GM11168 (cell line): ENCODE measurements at regions not wholly inside any gene's neighbourhood (a gene's known extent, or its start where the extent isn't known, plus 50 kb on each side); places are given as distances from the start of the nearest gene placed in this dataset.

ENCODE experiments used
- in situ Hi-C: fragments of 300-500 bp; cut with MboI; formaldehyde crosslinking; loops from one replicate; pipeline ENCODE4 v1.12.0; 2022; ENCODE audit warnings: low sequenced_read_pairs; ENCODE audit not compliant: unreplicated experiment

DNA sequence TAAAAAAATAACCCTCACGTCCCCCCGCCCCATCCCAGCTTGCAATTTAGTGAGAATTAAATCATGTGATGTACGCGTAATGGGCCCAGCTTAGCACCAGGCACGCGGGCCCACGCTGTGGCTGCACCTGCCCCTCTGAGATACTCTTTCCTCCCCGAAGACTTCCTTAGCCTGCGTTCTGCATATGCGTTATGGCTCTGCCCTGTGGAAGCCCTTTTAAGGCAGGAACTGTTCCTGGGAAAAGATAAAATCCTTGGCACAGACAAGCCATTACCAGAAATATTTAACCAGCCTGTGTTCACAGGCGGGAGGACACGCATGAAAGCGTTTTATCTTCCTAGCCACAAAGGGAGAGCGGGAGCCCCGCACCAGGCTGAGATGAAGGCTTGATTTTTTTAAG, 311.0 kb downstream of the LRFN2 start:
- in situ Hi-C loops = no loop called here

DNA sequence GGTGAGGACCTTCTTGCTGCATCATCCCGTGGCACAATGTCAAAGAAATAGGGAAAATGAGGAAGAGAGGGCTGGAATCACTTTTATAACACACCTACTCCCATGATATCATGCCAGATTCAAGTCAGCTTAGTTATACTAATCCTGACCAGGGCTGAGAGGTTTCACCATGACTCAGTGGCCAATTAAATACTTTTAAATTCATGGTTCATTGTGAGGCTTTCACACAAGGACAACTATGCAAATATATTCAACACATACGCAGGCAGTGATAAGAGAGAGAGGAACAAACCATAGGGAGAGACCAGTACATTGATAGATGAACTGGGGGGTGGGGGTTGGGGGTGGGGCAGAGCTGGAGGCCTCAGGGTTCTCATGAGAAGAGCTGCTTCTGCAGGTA, 313.1 kb downstream of the LRFN2 start:
- in situ Hi-C loops = no loop called here

DNA sequence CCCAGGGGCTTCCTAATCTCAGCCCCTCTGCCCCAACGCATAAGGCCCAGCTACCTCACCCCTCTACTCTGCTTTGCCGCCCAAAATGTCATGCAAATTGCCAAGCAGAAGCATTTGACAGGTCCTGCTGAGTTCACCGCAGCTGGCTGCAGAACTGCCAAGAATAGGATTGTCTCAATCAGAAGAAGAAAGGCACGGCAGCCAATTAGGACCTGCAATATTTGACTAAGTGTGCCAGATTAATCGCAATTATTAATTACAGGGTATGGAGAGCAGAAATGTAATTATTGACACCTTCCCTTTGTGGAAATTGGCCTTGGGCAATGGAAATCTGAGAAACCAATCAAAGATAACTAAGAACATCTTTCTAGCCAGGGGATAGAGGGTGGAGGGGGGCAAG, 318.6 kb downstream of the LRFN2 start:
- in situ Hi-C loops = no loop called here

DNA sequence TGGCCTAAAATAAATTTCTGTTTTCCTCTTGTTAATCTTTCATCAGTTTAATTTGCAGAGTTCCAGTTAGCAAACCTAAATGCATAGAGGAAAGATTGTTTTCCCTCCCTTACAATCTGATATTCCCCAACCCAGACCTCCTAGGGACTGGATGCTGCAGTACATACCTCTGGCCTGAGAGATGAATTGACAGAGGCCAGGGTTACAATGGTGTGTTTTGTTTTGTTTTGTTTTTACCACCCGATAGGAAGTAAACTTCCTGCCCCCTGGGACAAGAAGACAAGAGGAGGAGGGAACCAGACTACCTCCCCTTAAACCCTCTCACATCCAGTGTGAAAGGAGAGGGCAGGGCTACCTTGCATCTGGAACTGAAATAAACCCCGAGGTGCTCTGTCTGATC, 319.0 kb downstream of the LRFN2 start:
- in situ Hi-C loops = no loop called here

DNA sequence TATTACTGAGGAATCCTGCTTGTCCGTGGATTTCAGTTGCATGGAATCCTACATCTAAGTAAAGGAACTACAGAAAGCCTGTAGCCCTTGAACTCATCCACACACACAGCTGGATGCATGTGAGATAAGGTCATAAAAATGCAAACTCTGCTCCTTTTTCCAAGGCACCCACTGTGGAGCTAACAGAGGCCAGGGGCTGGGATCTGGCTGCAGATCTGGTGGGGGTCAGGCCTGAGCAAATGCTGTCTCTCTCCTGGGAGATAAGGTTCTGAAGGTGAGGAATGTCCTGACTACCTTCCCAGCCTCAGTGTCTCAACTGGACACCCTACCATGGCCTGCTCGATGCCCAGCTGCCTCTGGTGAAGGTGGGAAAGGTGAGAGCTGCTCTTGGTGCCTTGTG, 321.5 kb downstream of the LRFN2 start:
- in situ Hi-C loops = no loop called here

DNA sequence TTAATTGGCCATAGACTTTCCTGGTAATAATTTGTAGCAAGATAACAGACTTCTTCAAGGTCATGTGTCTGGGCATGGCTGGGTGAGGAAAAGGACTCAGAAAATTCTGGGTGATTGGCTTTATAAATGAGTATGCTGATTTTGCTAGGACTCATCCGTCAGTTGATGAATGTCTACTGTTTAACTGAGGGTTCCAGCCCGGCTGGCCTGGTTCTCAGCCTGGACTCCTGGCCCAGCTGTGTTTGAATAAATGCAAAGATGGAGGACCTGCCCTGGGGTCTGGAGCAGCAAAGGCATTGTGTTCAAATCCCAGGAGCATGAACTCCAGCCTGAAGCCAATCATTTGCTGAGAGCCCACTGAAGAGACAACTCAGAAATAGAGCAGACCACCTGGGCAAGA, 323.2 kb downstream of the LRFN2 start:
- in situ Hi-C loops = no loop called here

DNA sequence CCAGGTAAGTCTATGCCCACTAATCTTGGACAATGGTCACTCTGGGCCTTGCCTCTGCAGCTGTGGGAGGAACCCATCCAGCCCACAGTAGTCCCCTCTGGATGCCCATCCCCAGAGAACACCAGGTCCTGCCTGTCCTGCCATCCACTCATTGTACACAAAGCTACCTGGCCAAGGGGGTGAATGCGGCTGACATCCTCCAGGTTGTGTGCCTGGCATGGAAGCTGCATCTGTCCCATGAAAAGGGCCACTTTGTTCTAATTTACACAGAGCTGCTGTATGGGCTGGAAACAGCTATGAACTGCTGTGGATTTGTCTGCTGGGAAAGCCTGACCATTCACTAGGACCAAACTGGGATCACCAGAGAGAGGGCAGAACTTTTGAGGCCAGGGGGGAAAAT, 324.8 kb downstream of the LRFN2 start:
- in situ Hi-C loops = no loop called here

DNA sequence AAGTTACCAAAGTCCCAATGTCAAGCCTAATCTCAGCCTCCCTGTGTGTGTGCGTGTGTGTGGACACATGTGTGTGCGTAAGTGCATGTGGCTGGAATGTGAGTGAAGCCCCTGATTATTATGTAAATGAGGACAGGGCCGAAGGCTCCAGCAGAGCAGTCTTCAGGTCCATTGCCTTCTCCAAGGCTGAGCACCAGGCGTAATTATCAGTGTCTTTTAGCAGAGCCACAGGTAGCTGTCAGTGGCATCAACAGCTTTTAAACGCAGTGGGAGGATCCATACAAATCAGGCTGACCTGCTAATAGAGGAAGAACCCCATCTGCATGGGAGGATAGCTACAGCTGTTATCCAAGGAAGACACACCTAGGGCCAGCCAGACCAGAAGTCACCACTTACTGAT, 324.3 kb upstream of the MOCS1 start:
- in situ Hi-C loops = no loop called here

DNA sequence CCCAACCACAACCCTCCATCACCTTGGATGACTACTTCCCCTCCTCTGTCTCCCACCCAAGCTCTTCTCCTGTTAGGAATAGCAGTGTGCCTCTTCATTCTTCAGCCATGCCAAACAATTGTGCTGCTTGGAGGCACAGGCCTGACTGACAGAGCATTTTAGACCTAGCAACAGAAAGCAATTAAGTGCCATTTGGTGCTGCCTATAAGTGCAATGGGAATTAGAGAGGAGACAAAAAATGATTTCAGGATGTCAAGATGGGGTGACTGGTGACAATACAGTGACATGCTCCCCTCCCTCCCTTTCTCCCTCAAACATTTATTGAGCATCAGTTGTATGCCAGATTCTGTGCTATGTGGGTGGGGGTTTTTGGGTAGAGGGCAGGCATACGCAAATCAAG, 322.6 kb upstream of the MOCS1 start:
- in situ Hi-C loops = no loop called here

DNA sequence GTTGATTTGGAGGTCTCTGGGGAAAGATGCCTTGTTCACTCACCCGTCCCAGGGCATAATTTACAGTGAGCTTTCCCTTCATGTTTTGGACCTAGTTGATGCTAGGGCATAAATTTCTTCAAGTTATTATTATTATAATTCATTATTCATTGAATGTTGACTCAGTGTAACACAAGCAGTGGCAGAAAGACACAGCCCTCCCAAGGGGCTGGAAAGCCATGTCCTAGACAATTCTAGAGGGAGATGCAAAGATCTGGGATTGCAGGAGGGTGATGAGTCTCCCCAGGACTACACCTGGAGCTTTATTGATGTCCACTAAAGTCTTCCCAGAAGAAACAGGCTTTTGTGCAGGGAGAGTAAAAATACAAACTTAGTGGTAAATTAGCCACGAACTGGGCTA, 322.0 kb upstream of the MOCS1 start:
- in situ Hi-C loops = no loop called here

DNA sequence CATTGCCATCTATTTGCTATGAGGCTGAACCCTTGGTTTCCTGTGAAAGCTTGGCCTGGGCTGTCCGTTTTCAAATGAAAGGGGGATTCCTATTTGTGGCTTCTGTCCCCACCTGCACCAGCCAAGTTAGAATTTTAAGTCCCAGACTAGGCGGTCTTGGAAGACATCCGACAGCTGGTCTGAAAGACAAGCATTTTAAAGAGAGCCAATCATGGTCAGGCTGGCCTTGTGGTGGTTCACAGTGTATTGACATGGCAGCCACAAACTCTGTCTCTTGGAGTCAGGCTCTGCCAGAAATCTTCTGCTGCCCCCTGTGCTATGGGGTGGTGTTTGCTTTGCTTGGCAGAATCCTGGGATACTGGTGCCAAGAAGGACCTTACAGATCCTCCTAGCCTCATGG, 319.2 kb upstream of the MOCS1 start:
- in situ Hi-C loops = no loop called here

DNA sequence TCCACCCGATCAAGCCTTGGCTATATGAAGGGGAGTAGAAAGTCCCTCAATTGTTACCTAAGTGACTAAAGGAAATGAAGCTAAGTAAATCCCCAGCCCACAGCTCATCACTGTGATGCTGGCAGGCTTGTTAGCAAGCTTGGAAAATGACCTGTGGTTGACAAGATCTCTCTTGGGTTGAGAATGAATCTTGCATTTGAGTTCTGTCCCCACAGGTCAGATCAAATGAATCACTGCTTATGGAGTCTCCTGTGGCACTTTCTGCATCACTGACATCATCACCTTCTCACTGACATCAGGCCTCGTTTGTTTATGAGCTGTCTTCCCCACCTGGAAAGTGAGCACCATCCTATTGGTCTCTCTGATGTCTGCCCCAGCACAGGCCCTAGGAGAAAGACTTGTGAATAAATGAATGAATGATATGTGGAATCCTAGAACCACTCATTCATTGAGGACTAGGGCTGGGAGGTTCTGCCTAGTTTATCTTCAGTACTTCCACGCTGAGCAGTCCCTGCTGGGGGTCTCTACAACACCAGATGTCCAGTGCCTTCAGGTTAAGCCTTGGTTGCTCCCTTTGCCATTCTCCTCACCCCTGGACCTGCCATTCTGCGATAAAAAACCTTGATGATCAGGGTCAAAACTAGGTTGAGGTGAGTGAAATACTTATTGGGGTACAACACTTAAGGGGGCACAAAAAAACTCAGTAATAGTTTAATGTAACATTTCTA, 318.4 kb upstream of the MOCS1 start:
- in situ Hi-C loops = no loop called here

DNA sequence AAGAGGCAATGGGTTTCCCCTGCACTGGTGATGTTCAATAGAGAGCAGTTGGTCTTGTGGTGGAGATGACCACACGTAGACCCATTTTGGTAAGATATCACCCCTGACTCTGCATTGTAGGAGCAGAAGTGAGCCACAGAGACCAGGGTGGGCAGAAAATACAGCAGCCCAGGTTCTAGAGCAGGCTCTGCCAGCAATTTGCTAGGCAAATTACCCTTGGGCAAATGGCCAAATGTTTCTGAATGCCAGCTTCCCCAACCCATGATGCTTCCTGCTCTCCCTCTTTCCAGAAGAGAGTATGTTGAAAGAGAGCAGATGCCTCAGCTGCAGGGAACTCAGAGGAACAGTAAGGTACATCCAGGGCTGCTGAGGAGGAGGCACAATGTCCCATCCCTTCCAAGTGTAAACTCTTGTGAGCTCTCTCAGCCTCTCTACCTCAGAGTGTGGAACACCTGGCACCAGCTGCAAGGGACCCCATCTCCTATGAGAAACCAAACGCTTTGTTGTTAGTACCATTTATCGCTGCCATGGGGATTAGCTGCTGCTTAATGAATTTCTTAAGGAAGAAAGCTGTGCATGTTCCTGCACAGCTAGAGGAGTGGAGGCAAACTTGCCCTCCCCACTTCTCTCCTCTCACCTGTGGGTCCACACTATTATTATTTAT, 317.5 kb upstream of the MOCS1 start:
- in situ Hi-C loops = no loop called here

DNA sequence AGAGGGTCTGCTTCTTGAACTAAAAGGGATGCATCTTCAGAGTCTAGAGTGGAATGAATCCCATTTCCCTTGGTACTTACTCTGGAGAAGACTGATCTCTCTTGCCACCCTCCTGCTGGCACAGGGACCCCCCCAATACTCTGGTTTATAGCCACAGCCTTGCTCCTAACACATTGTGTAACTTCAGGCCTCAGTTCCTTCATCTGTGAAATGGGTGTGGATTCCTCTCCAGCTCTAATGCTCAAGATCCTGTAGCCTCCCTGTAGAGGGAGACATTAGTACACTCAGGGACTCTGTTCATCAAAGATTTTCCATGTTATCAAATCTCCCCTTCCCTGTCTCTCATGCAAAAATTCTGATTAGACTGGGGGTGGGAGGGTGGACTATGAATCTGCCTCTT, 315.7 kb upstream of the MOCS1 start:
- in situ Hi-C loops = no loop called here

DNA sequence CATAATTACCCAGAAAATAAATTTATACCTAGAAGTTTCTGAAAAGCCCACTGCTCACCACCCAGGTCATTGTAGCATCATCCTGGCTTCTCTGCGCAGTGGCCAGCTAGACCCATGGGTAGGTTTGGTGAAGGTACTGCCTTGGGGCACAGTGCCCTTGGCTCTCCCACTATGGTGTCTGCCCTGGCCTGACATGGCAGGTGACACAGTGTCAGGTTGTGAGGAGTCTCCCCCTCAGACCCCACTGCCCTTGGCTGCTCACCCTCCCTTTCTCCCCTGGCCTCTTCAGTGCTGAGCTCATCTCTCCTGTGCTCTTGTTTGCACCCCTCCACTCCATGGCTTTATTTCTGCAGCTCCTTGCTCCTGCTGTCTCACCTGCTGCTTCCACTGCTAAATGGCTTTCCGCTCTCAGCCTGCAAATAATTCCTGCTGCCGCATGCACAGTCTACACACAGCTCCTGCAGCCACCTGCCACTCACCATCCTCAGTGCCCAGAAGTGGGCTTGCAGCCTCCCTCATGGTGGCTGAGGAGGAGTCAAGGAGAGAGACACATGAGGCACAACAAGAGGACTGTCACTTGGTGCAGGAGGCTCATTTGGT, 313.4 kb upstream of the MOCS1 start:
- in situ Hi-C loops = no loop called here

DNA sequence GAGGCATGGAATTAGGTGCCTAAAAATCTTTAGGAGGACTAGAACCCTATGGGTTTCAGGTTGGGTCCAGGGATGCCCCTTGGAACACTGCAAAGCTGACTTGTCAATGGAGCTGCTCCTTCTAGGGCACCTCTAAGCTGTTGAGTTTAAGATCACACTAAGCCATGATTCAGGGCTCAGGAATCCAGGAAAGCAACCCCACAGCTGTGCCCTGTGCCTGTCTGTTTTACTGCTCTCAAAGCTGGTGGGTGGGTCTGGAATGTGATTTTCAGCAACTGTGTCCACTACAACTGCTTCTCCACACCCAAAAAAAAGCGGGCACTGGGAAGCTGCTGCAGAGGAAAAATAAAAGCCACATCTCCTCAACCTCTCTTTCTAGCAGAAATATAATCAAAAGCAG, 310.4 kb upstream of the MOCS1 start:
- in situ Hi-C loops = no loop called here

DNA sequence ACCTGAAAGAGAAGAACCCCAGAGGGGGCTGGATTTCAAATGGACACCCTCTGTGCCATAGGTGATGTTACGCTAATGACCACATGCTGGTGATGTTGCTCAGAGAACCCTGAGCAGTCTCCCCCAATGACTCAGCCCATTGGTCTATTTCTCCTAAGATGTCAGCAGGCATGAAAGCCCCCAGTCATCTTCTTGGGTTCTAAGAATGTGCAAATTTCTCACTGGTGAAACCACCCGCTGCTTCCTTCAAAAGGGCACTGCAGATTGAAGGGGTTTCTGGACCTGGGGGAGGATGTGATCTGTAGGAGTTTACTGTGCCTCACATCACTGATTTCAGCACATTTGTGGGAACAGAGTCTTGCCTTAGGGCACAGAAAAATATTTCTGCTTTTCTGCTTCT, 298.4 kb upstream of the MOCS1 start:
- in situ Hi-C loops = no loop called here

DNA sequence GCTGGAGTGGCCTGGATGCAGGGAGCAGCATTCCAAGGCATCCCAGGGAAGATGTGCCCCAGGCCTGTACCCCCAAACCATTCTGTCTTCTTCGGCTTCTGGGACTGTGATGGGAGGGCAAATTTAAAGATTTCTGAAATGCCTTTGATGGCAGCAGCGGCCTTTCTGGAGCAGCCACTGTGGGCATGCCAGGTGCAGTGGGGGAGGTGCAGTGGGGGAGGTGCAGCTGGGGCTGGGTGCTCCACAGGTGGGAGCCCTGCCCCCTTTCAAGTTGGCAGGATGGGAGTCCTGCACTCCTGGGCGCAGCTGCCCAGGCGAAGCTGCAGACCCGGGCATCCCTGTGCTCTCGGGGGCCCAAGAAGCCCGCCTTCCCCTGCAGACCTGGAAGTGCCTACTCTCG, 293.5 kb upstream of the MOCS1 start:
- in situ Hi-C loops = no loop called here

DNA sequence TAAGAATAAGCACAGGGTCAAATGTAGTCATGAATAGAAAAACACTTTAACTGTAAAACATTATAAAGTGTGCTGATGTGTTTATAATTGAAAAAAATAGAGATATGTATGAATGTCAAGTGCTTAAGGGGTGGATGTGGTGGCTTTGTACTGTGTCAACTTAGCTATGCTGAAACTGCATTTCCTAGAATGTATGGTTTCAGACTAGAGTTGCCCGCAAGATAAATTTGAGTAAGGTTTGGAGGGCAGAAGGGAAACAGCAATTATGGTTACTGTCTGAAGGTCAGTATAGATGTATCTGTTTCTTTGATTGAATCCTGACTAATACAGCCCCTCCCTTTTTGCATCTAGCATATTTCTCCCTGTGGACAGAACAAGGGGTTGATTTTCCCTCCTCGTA, 288.1 kb upstream of the MOCS1 start:
- in situ Hi-C loops = no loop called here

DNA sequence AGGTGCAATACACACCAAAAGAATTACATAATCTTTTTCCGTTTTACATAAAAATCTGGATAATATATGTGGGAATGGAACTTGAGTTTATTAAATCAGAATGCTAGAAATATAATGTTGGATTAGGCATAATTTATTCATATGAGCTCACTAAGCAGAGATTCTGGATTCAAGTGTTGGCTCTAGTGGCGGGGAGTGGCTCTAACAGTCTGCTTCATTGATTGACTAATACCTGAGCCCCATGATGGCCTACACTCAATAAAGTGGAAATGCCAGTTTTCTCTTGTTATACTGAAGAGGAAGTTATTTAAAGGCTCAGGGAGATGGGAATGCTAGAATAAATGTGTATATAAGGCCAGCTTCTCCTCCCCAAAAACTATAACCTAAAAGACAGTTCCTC, 285.5 kb upstream of the MOCS1 start:
- in situ Hi-C loops = no loop called here

DNA sequence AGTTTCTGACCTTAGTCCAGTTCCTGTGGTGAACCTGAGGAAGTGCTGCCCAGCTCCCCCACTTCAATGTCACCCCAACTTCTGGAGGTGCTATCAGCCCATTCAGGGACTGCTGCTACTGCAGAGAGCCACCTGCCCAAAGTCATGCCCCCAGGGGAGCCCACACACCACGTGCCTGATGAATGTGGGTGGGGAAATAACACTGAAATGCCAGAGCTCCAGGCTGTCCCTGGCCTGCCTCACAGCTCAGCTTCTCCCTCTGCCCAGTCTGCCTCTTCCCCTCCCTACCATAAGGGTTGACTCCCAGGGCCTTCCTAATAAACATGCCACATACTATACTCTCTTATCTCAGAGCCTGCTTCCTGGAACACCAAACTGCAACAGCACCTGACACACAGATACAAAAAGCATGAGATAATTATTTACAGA, 276.4 kb upstream of the MOCS1 start:
- in situ Hi-C loops = no loop called here

DNA sequence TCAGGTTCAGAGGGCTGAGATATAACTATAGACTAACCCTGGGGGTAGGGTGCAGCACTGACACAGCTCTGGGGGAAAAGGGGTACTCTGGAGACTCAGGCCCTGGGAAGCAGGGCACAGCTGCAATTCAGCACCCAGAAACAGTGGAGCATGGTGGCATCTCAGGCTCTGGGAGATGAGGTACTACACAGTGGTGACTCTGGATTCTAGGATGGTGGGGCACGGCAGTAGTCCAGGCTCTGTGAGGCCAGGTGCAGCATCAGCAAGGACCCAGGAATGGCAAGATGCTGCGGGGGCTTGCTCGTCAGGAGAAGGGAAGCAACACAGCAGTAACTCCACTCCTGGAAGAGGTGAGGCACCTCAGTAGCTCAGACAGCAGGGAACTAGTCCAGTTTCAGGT, 271.5 kb upstream of the MOCS1 start:
- in situ Hi-C loops = no loop called here
